Smooth muscle cell (in vitro differentiated cells): ENCODE measurements at regions not wholly inside any gene's neighbourhood (a gene's known extent, or its start where the extent isn't known, plus 50 kb on each side); places are given as distances from the start of the nearest gene placed in this dataset.
A peak's percentile ranks its signal among the peaks of the same experiment; 100 is the strongest.

Source experiments
- DNase-seq: peaks from one replicate; lab custom pipeline; 2025; ENCODE audit not compliant: unreplicated experiment; lab: John Stamatoyannopoulos, UW
- H2AFZ ChIP-seq: fragments of 200-600 bp; sonication (generic); 2 replicates; pipeline ENCODE4 v1.6.0; 2016; ENCODE audit warnings: antibody characterized with exemption, low read depth, mild to moderate bottlenecking
- H3F3A ChIP-seq: fragments of 200-600 bp; sonication (generic); 2 replicates; pipeline ENCODE4 v1.6.0; 2017; ENCODE audit warnings: antibody characterized with exemption, low read depth
- H3K27ac ChIP-seq: fragments of 200-600 bp; sonication (generic); 2 replicates; pipeline ENCODE4 v1.5.1; 2016; ENCODE audit warnings: low read depth, mild to moderate bottlenecking
- H3K27me3 ChIP-seq: fragments of 200-600 bp; sonication (generic); 2 replicates; pipeline ENCODE4 v1.6.1; 2016; ENCODE audit warnings: low read depth, mild to moderate bottlenecking
- H3K36me3 ChIP-seq: fragments of 200-600 bp; sonication (generic); 2 replicates; pipeline ENCODE4 v1.5.1; 2016; ENCODE audit warnings: low read depth
- H3K4me1 ChIP-seq: fragments of 200-600 bp; sonication (generic); 2 replicates; pipeline ENCODE4 v1.5.1; 2016; ENCODE audit warnings: low read depth
- H3K4me2 ChIP-seq: fragments of 200-600 bp; sonication (generic); 2 replicates; pipeline ENCODE4 v1.6.0; 2016; ENCODE audit warnings: mild to moderate bottlenecking
- H3K4me3 ChIP-seq: fragments of 200-600 bp; sonication (generic); 2 replicates; pipeline ENCODE4 v1.5.1; 2016; ENCODE audit warnings: mild to moderate bottlenecking
- H3K79me2 ChIP-seq: fragments of 200-600 bp; sonication (generic); 2 replicates; pipeline ENCODE4 v1.6.0; 2016; ENCODE audit warnings: low read depth, mild to moderate bottlenecking
- H3K9ac ChIP-seq: fragments of 200-600 bp; sonication (generic); 2 replicates; pipeline ENCODE4 v1.6.0; 2016; ENCODE audit warnings: low read depth
- H3K9me3 ChIP-seq: fragments of 200-600 bp; sonication (generic); replicated peaks from 2 replicates; pipeline ENCODE4 v1.5.1; 2016; ENCODE audit warnings: low read depth
- H4K20me1 ChIP-seq: fragments of 200-600 bp; sonication (generic); 2 replicates; pipeline ENCODE4 v1.6.0; 2016; ENCODE audit warnings: low read depth
- CTCF ChIP-seq: fragments of 200-600 bp; sonication (generic); IDR thresholded peaks from 2 replicates; pipeline ENCODE4 v1.5.1; 2017; ENCODE audit warnings: borderline replicate concordance, mild to moderate bottlenecking, antibody characterized with exemption; ENCODE audit not compliant: insufficient read depth, poor library complexity, severe bottlenecking
- WGBS: methylation state at CpG from one replicate; pipeline ENCODE4 v1.1.7; 2016; ENCODE audit warnings: low lambda C conversion rate; 5-methylcytosine and 5-hydroxymethylcytosine counted together

- Histone ChIP-seq H3K4me1 (peaks cover 29% of the 10 kb centered on the region), H3K79me2 (no peaks in the 10 kb centered on the region), H3K27me3 (no peaks in the 10 kb centered on the region), H3F3A (peaks cover 26% of the 10 kb centered on the region), H3K27ac (peak overlapping the region; percentile 99), H2AFZ (no peak overlapping the region), H4K20me1 (no peaks in the 10 kb centered on the region), H3K9ac (no peak overlapping the region), H3K36me3 (no peaks in the 10 kb centered on the region), H3K9me3 (no peaks in the 10 kb centered on the region), H3K4me2 (peak overlapping the region; percentile 21), H3K4me3 (no peak overlapping the region)
- DNase-seq, result no peak
- TF ChIP-seq CTCF, result no peak
- whole genome bisulfite sequencing, result 68% methylated on average over 6 of the region's 6 CpGs
Observed at GRCh38 chr2:207337234-207338219, 171.8 kb upstream of the KLF7 start.

GRCh38 chr2:207338220-207338607 lies 172.5 kb upstream of the KLF7 start:
- H4K20me1 ChIP-seq, result no peaks in the 10 kb centered on the region
- H2AFZ ChIP-seq, result no peak overlapping the region
- H3K4me3 ChIP-seq, result no peak overlapping the region
- H3K9me3 ChIP-seq, result no peaks in the 10 kb centered on the region
- H3K4me2 ChIP-seq, result no peak overlapping the region
- peaks cover 29% of the 10 kb centered on the region for H3K4me1 ChIP-seq
- H3K27me3 ChIP-seq, result no peaks in the 10 kb centered on the region
- DNase-seq, result no peak
- H3K27ac ChIP-seq, result peak overlapping the region; percentile 99
- WGBS, result 89% methylated on average over 3 of the region's 3 CpGs
- TF ChIP-seq CTCF, result no peak
- no peaks in the 10 kb centered on the region for H3K36me3 ChIP-seq
- no peak overlapping the region for H3K9ac ChIP-seq
- H3F3A ChIP-seq, result peaks cover 21% of the 10 kb centered on the region
- no peaks in the 10 kb centered on the region for H3K79me2 ChIP-seq

DNA sequence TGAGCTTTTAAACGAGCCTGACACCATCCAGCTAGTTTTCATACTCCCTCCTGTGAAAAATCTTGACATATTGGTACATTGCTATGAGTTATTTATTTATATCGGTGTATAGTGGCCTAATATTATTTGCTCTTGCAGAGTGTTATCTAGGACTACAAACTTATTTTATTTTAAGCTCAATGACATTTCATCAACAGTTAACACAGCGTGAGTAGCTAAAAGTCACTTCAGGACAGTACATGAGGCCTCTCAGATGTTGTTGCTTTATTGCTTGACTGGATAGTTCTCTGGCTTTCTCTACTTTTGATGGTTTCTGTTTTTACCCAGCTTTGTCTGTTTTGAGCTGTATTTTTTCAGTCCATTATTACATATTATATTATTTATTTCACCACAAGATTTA lies 172.9 kb upstream of the KLF7 start:
- DNase-seq, result no peak
- Histone ChIP-seq H3K27me3 (no peaks in the 10 kb centered on the region), H4K20me1 (no peaks in the 10 kb centered on the region), H2AFZ (no peak overlapping the region), H3F3A (peaks cover 21% of the 10 kb centered on the region), H3K9me3 (no peaks in the 10 kb centered on the region), H3K4me2 (no peak overlapping the region), H3K9ac (no peak overlapping the region), H3K4me3 (no peak overlapping the region), H3K27ac (peak overlapping the region; percentile 99), H3K36me3 (no peaks in the 10 kb centered on the region), H3K79me2 (no peaks in the 10 kb centered on the region), H3K4me1 (peaks cover 29% of the 10 kb centered on the region)
- WGBS, result 92% methylated on average over 3 of the region's 3 CpGs
- TF ChIP-seq CTCF, result no peak
